NCI-H446 treated with DMSO at 0.1 percent for 48 hours (cell line): ENCODE measurements at regions not wholly inside any gene's neighbourhood (a gene's known extent, or its start where the extent isn't known, plus 50 kb on each side); places are given as distances from the start of the nearest gene placed in this dataset.

ENCODE experiments used
- DNase-seq: peaks from one replicate; lab custom pipeline; 2025; lab: John Stamatoyannopoulos, UW

DNA sequence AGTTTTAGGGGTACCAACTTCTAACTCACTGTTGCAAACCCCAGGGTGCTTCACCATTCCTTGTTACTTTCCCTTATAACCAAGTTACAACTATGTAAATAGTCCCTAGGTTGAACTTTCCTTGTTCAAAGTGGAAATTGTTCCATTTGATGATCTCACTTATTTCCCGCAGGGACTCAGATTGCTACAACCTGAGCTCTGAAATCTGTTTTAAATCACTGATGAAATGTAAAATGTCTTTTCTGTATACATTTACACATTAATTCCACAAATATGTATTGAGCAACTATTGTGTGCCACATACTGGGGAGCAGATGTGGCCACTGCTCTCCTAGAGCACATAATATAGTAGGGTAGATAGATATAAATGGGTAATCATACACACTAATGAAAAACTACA lies 69.1 kb upstream of the TARS1 start:
- no peak for DNase-seq

DNA sequence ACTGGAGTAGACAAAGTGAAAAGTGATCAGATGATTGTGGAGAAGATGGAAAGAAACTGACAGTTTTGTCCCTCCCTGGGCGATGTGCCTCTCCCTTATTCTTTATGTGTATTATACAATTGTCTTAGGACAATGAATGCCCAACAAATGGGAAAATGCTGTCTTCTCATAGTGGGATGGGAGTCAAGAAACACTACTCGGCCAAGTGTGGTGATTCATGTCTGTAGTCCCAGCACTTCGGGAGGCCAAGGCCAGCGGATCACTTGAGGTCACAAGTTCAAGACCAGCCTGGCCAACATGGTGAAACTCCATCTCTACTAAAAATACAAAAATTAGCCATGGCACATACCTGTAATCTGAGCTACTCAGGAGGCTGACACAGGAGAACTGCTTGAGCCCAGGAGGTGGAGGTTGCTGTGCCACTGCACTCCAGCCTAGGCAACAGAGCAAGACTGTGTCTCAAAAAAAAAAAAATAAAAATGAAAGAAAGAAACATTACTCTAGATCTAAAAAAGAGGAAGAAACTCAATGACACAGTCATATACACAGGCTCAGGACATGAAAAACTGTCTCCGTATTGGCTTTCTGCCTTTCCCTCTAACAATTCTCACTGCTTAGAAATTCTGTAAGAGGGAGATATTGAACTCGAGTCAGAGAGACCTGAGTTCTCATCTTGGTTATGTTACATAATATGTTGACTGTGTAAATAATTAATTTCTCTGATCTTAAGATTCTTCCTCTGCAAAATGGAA lies 67.9 kb upstream of the TARS1 start:
- DNase-seq = no peak

- no peak for DNase-seq
These were observed 64.9 kb upstream of the TARS1 start for GRCh38 chr5:33375900-33376299.

- DNase-seq = no peak
These were observed 61.0 kb upstream of the TARS1 start for GRCh38 chr5:33379757-33380156.

DNA sequence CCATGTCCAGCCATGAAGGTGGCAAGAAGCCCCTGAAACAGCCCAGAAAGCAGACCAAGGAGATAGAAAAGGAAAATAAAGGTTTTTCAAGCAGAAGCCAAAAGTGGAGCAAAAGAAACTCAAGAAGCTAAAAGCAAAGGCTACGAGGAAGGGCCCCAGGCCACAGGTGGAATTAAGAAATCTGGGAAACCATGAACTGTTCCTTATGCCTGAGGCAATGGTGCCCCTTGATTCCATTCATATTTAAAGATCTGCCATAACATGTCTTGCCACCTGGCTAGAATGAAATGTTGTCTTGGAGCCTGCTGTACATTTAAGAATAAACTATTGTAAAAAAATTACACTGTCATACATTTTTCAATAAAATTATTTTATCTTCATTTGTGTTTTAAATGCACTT lies 59.5 kb upstream of the TARS1 start:
- no peak for DNase-seq
